Esophagus muscularis mucosa (tissue), 3 donors: ENCODE measurements at regions not wholly inside any gene's neighbourhood (a gene's known extent, or its start where the extent isn't known, plus 50 kb on each side); places are given as distances from the start of the nearest gene placed in this dataset.

Experiments used
- EP300 ChIP-seq: sonication (generic); formaldehyde crosslinking; IDR thresholded peaks from one replicate; pipeline ENCODE4 v1.6.1; 2017; ENCODE audit warnings: antibody characterized with exemption
- TF ChIP-seq, protein P1 (sequence below), 3 experiments: fragments of 200-600 bp in 2 of 3; fragments of 450-650 bp in 1 of 3; sonication (generic) in 2 of 3; IDR thresholded peaks; one replicate each; pipeline ENCODE4 v1.5.1; 2017 to 2019; ENCODE audit warnings: antibody characterized with exemption in 3 of 3, mild to moderate bottlenecking in 2 of 3, moderate library complexity in 1 of 3

DNA sequence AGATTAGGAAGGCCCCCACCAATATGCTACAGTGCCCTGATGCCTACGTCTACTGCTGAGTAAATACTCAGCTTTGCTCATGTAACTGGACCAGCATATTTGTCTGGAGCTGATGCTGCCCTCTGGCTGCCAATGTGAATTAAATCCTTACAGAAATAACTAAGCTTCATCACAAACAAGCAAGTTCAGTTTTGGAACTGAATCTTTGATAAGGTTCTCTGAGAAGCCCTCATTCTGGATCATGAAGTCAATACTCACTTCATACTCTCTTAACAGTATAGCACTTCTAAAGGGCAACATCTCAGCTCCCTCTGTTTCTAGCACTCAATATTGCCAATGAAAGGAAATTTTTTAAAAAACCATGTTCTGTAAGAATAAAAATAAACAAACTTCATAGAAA lies 246.7 kb downstream of the ETV1 start:
- TF ChIP-seq, protein P1, sequence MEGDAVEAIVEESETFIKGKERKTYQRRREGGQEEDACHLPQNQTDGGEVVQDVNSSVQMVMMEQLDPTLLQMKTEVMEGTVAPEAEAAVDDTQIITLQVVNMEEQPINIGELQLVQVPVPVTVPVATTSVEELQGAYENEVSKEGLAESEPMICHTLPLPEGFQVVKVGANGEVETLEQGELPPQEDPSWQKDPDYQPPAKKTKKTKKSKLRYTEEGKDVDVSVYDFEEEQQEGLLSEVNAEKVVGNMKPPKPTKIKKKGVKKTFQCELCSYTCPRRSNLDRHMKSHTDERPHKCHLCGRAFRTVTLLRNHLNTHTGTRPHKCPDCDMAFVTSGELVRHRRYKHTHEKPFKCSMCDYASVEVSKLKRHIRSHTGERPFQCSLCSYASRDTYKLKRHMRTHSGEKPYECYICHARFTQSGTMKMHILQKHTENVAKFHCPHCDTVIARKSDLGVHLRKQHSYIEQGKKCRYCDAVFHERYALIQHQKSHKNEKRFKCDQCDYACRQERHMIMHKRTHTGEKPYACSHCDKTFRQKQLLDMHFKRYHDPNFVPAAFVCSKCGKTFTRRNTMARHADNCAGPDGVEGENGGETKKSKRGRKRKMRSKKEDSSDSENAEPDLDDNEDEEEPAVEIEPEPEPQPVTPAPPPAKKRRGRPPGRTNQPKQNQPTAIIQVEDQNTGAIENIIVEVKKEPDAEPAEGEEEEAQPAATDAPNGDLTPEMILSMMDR (IDR thresholded peaks at IDR 0.05), result peak in 2 of 3 experiments; percentile 47 to 49
- TF ChIP-seq EP300, result no peak
